SK-N-SH treated with all-trans-retinoic acid at 6 μM for 48 hours (cell line): ENCODE measurements at regions not wholly inside any gene's neighbourhood (a gene's known extent, or its start where the extent isn't known, plus 50 kb on each side); places are given as distances from the start of the nearest gene placed in this dataset.

Experiments
- ARNTL ChIP-seq: fragments of 450-650 bp; formaldehyde crosslinking; IDR thresholded peaks from 2 replicates; pipeline ENCODE4 v1.5.0; 2020; ENCODE audit warnings: low read depth, mild to moderate bottlenecking, moderate library complexity, borderline replicate concordance
- CSDC2 ChIP-seq: fragments of 250-450 bp; sonication (Bioruptor Pico); IDR thresholded peaks from 2 replicates; pipeline ENCODE4 v1.5.0; 2020; ENCODE audit warnings: mild to moderate bottlenecking, moderate library complexity
- PATZ1 ChIP-seq: fragments of 250-450 bp; sonication (Bioruptor Pico); IDR thresholded peaks from 2 replicates; pipeline ENCODE4 v1.8.0; 2020; ENCODE audit warnings: mild to moderate bottlenecking, moderate library complexity, borderline replicate concordance
- PPARA ChIP-seq: fragments of 250-450 bp; sonication (Bioruptor Pico); IDR thresholded peaks from 2 replicates; pipeline ENCODE4 v1.5.0; 2020; ENCODE audit warnings: mild to moderate bottlenecking, borderline replicate concordance
- RARB ChIP-seq: fragments of 250-450 bp; sonication (Bioruptor Pico); IDR thresholded peaks from 2 replicates; pipeline ENCODE4 v1.8.0; 2021; ENCODE audit warnings: mild to moderate bottlenecking, moderate library complexity
- TCF4 ChIP-seq: fragments of 250-450 bp; sonication (Bioruptor Pico); IDR thresholded peaks from 2 replicates; pipeline ENCODE4 v1.8.0; 2021; ENCODE audit warnings: mild to moderate bottlenecking, moderate library complexity, borderline replicate concordance
- ZFP3 ChIP-seq: fragments of 250-450 bp; sonication (Bioruptor Pico); IDR thresholded peaks from 2 replicates; pipeline ENCODE4 v1.5.0; 2020; ENCODE audit warnings: mild to moderate bottlenecking, moderate library complexity
- ZNF565 ChIP-seq: fragments of 450-650 bp; formaldehyde crosslinking; conservative IDR thresholded peaks from 2 replicates; pipeline ENCODE4 v1.5.0; 2020; ENCODE audit warnings: low read depth, mild to moderate bottlenecking, moderate library complexity
- ZNF70 ChIP-seq: fragments of 450-650 bp; formaldehyde crosslinking; IDR thresholded peaks from 2 replicates; pipeline ENCODE4 v1.5.0; 2020; ENCODE audit warnings: mild to moderate bottlenecking, moderate library complexity
- ZNF8 ChIP-seq: fragments of 450-650 bp; formaldehyde crosslinking; IDR thresholded peaks from 2 replicates; pipeline ENCODE4 v1.5.0; 2020; ENCODE audit warnings: mild to moderate bottlenecking, moderate library complexity

DNA sequence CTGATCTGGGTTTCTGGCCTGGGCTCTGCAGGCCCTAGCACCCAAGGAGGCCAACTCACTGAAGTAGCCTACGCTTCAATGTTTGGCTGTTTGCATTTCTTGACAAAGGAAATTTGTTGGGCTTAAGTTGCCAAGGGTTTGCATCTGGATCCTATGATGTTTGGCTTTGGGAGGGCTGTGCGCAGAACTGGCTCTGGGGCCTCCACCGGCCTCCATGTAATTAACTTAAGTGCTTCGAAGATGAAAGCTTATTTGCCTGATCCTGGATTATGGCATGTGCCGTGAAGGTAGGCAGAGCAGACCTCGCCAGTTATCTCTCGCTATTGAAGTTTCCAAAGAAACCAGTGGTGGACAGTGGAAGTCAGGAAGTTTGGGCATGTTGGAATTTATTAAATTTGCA lies 124.3 kb upstream of the STX18 start:
- no peak for TF ChIP-seq RARB (CRISPR knock-in tag)
- no peak for TF ChIP-seq CSDC2 (CRISPR knock-in tag)
- TF ChIP-seq ZNF565 (CRISPR knock-in tag), result no peak
- no peak for TF ChIP-seq ARNTL (CRISPR knock-in tag)
- no peak for TF ChIP-seq TCF4 (CRISPR knock-in tag)
- no peak for TF ChIP-seq PPARA (CRISPR knock-in tag)
- TF ChIP-seq ZNF70 (CRISPR knock-in tag), result no peak
- no peak for TF ChIP-seq ZNF8 (CRISPR knock-in tag)
- TF ChIP-seq ZFP3 (CRISPR knock-in tag), result no peak
- no peak for TF ChIP-seq PATZ1 (CRISPR knock-in tag)
